ELR (cell line): ENCODE measurements at regions not wholly inside any gene's neighbourhood (a gene's known extent, or its start where the extent isn't known, plus 50 kb on each side); places are given as distances from the start of the nearest gene placed in this dataset.
A peak's percentile ranks its signal among the peaks of the same experiment; 100 is the strongest.
"Not testable (repeated sequence)": the region's sequence is repeated elsewhere in the genome, so short reads cannot be mapped to it uniquely, and the experiment has no call there.

Source experiments
- DNase-seq: peaks from one replicate; pipeline ENCODE4 v3.0.0-alpha.2; 2015; ENCODE audit warnings: low read depth

- no peak for DNase-seq
These were observed 93.0 kb upstream of the IGSF10 start for GRCh38 chr3:151553888-151554287.

GRCh38 chr3:151552589-151552988 lies 91.7 kb upstream of the IGSF10 start:
- DNase-seq, result no peak

- no peak for DNase-seq
These were observed 89.8 kb upstream of the IGSF10 start for GRCh38 chr3:151550642-151551041.

- DNase-seq, result no peak
These were observed 89.3 kb upstream of the IGSF10 start for GRCh38 chr3:151550025-151550618.

- no peak for DNase-seq
These were observed 87.3 kb upstream of the IGSF10 start for GRCh38 chr3:151548195-151548594.

- no peak for DNase-seq
These were observed 83.3 kb upstream of the IGSF10 start for GRCh38 chr3:151544164-151544548.

GRCh38 chr3:151541178-151541577 lies 80.3 kb upstream of the IGSF10 start:
- peak; percentile 24 for DNase-seq

- no peak for DNase-seq
These were observed 78.7 kb upstream of the IGSF10 start for GRCh38 chr3:151539599-151539998.

GRCh38 chr3:151538456-151539393 lies 77.9 kb upstream of the IGSF10 start:
- DNase-seq, result peak; percentile 11

- DNase-seq, result peak; percentile 50
These were observed 76.9 kb upstream of the IGSF10 start for GRCh38 chr3:151537726-151538125.

GRCh38 chr3:151526757-151527156 lies 65.9 kb upstream of the IGSF10 start:
- DNase-seq, result no peak

GRCh38 chr3:151520105-151520504 lies 59.2 kb upstream of the IGSF10 start:
- no peak for DNase-seq

GRCh38 chr3:151511433-151511832 lies 50.6 kb upstream of the IGSF10 start:
- DNase-seq, result not testable (repeated sequence)
